Endothelial cell of umbilical vein (primary cell): ENCODE measurements at regions not wholly inside any gene's neighbourhood (a gene's known extent, or its start where the extent isn't known, plus 50 kb on each side); places are given as distances from the start of the nearest gene placed in this dataset.

Experiments used
- BruUV-seq: library from RNA; stranded (reverse); fragments of 400-500 nt; replicated peaks from 2 replicates; lab custom pipeline; 2021; lab: Mats Ljungman, UMichigan
- CTCF ChIA-PET: fragments of 300-600, 350-600 bp; sonication (Branson Sonifier 250); formaldehyde crosslinking; loops from one replicate; lab custom pipeline; 2021; ENCODE audit warnings: antibody characterized with exemption, inconsistent platforms; lab: Charles Lee
- POLR2A ChIA-PET: fragments of 300-600, 350-600 bp; sonication (Branson Sonifier 250); formaldehyde crosslinking; loops from one replicate; lab custom pipeline; 2021; ENCODE audit warnings: antibody characterized with exemption, inconsistent platforms; lab: Charles Lee
- DNase-seq: peaks from one replicate; pipeline ENCODE4 v3.0.0-alpha.2; 2011; ENCODE audit warnings: low read depth, low spot score
- FAIRE-seq: peaks from 2 replicates; lab custom pipeline; 2011; peaks lifted over from hg19 to GRCh38; lab: Jason Lieb, UNC
- H2AFZ ChIP-seq: 2 replicates; pipeline ENCODE4 v1.6.0; 2012; ENCODE audit warnings: low read depth, low read length, control low read depth, inconsistent platforms
- H3K27ac ChIP-seq: 2 replicates; pipeline ENCODE4 v1.5.1; 2011; ENCODE audit warnings: low read depth, mild to moderate bottlenecking, control low read depth, low read length, moderate library complexity; ENCODE audit not compliant: insufficient read depth
- H3K27me3 ChIP-seq, 2 experiments: 2 replicates each; pipeline versions ENCODE4 v1.6.0 to v1.6.1; 2011; ENCODE audit warnings: low read length in 2 of 2, mixed read lengths in 1 of 2; ENCODE audit not compliant: control insufficient read depth in 2 of 2, insufficient read depth in 2 of 2
- H3K36me3 ChIP-seq, 2 experiments: 2 replicates in 1 of 2; 3 replicates in 1 of 2; pipeline ENCODE4 v1.5.1; 2011; ENCODE audit warnings: low read length in 2 of 2, mild to moderate bottlenecking in 1 of 2, moderate library complexity in 1 of 2; ENCODE audit not compliant: control insufficient read depth in 2 of 2, insufficient read depth in 2 of 2; ENCODE audit errors: extremely low read depth in 1 of 2
- H3K4me1 ChIP-seq: 3 replicates; pipeline ENCODE4 v1.5.1; 2011; ENCODE audit warnings: mild to moderate bottlenecking, low read length; ENCODE audit not compliant: control insufficient read depth, insufficient read depth; ENCODE audit errors: extremely low read depth
- H3K4me2 ChIP-seq: 2 replicates; pipeline ENCODE4 v1.6.1; 2011; ENCODE audit warnings: low read length, control low read depth, mixed read lengths; ENCODE audit not compliant: insufficient read depth
- H3K4me3 ChIP-seq, 3 experiments: fragments of 200-600 bp in 1 of 3; sonication (generic), shearing (Covaris generic) in 1 of 3; replicated peaks in 1 of 3; 2 replicates each; pipeline ENCODE4 v1.5.1; 2011 to 2016; ENCODE audit warnings: control low read depth in 3 of 3, low read length in 3 of 3, mild to moderate bottlenecking in 2 of 3, inconsistent platforms in 1 of 3, low read depth in 1 of 3, moderate library complexity in 1 of 3; ENCODE audit not compliant: insufficient read depth in 1 of 3
- H3K79me2 ChIP-seq: 2 replicates; pipeline ENCODE4 v1.6.0; 2012; ENCODE audit warnings: low read length, inconsistent platforms; ENCODE audit not compliant: control insufficient read depth, insufficient read depth
- H3K9ac ChIP-seq: replicated peaks from 2 replicates; pipeline ENCODE3; 2011; ENCODE audit warnings: low read length, control low read depth; ENCODE audit not compliant: insufficient read depth; ENCODE audit errors: extremely low read depth
- H3K9me1 ChIP-seq: replicated peaks from 3 replicates; pipeline ENCODE4 v1.6.0; 2011; ENCODE audit warnings: mild to moderate bottlenecking, low read length; ENCODE audit not compliant: control insufficient read depth, insufficient read depth; ENCODE audit errors: extremely low read depth
- H3K9me3 ChIP-seq: replicated peaks from 2 replicates; pipeline ENCODE4 v1.5.1; 2012; ENCODE audit warnings: low read length, inconsistent platforms; ENCODE audit not compliant: control insufficient read depth, insufficient read depth
- H4K20me1 ChIP-seq: replicated peaks from 2 replicates; pipeline ENCODE3; 2011; ENCODE audit warnings: mild to moderate bottlenecking, low read length; ENCODE audit not compliant: control insufficient read depth, insufficient read depth; ENCODE audit errors: extremely low read depth
- CTCF ChIP-seq, 2 donors: IDR thresholded peaks; 1 replicate in 1 of 2; 2 replicates in 1 of 2; pipeline ENCODE4 v1.5.1; 2011; ENCODE audit warnings: low read length in 2 of 2, mild to moderate bottlenecking in 2 of 2, moderate library complexity in 2 of 2, control low read depth in 1 of 2, inconsistent platforms in 1 of 2, low read depth in 1 of 2; ENCODE audit not compliant: insufficient read depth in 1 of 2; ENCODE audit errors: extremely low read depth in 1 of 2
- EZH2 ChIP-seq: IDR thresholded peaks from 2 replicates; pipeline ENCODE4 v1.6.1; 2012; ENCODE audit warnings: borderline replicate concordance, low read depth, mild to moderate bottlenecking, moderate library complexity, low read length, inconsistent platforms; ENCODE audit not compliant: severe bottlenecking
- FOS ChIP-seq: IDR thresholded peaks from 2 replicates; pipeline ENCODE4 v1.6.1; 2011; ENCODE audit warnings: mild to moderate bottlenecking, low read length, moderate library complexity, borderline replicate concordance; ENCODE audit not compliant: insufficient read depth
- GATA2 ChIP-seq: IDR thresholded peaks from 2 replicates; pipeline ENCODE4 v1.7.0; 2011; ENCODE audit warnings: low read depth, mild to moderate bottlenecking, moderate library complexity, mixed read lengths, low read length; ENCODE audit not compliant: insufficient read length, insufficient read depth
- JUN ChIP-seq: IDR thresholded peaks from 2 replicates; pipeline ENCODE4 v1.6.1; 2011; ENCODE audit warnings: borderline replicate concordance, low read depth; ENCODE audit not compliant: insufficient read length, insufficient read depth
- MAX ChIP-seq: IDR thresholded peaks from 2 replicates; pipeline ENCODE4 v1.6.1; 2011; ENCODE audit not compliant: insufficient read depth, insufficient read length
- MYC ChIP-seq: IDR thresholded peaks from one replicate; pipeline ENCODE4 v1.6.1; 2011; ENCODE audit warnings: mild to moderate bottlenecking, low read depth, low read length
- POLR2A ChIP-seq: IDR thresholded peaks from 2 replicates; pipeline ENCODE4 v1.6.1; 2012; ENCODE audit warnings: low read depth, mild to moderate bottlenecking, control low read depth, low read length
- POLR2AphosphoS5 ChIP-seq: IDR thresholded peaks from 2 replicates; pipeline ENCODE4 v1.6.1; 2012; ENCODE audit warnings: low read depth, mild to moderate bottlenecking, control low read depth, low read length, moderate library complexity; ENCODE audit not compliant: insufficient read depth
- dilution Hi-C: fragments of 300-500 bp; cut with MboI; formaldehyde crosslinking; loops from one replicate; pipeline ENCODE4 v1.15.0; 2019; ENCODE audit warnings: low sequenced_read_pairs; ENCODE audit not compliant: extremely low pct_ligation_motif_present
- intact Hi-C: fragments of 100-400 bp; cut with micrococcal nuclease; formaldehyde crosslinking; loops from one replicate; pipeline ENCODE4 v1.10.0; 2022

GRCh38 chr11:92859156-92859690 lies 110.2 kb upstream of the MTNR1B start:
- H2AFZ ChIP-seq: no peak overlapping the region
- FAIRE-seq: no peak
- no peak overlapping the region for H3K4me3 ChIP-seq
- no peaks in the 10 kb centered on the region for H4K20me1 ChIP-seq
- intact Hi-C loops (no loop called here), dilution Hi-C loops (no loop called here)
- no peak for DNase-seq
- H3K27me3 ChIP-seq: no peaks in the 10 kb centered on the region
- TF ChIP-seq JUN (no peak), GATA2 (no peak), POLR2AphosphoS5 (no peak), POLR2A (no peak), MAX (no peak), FOS (no peak), MYC (no peak), EZH2 (no peak), CTCF (IDR thresholded peaks at IDR 0.05; ENCODE audit: extremely low read depth in 1 of 2, insufficient read depth in 1 of 2, low read depth in 1 of 2, low read length in 2 of 2) (no peak)
- H3K9me1 ChIP-seq: no peaks in the 10 kb centered on the region
- H3K27ac ChIP-seq: no peak overlapping the region
- no peaks in the 10 kb centered on the region for H3K4me1 ChIP-seq
- H3K9me3 ChIP-seq: no peaks in the 10 kb centered on the region
- H3K9ac ChIP-seq: no peak overlapping the region
- POLR2A ChIA-PET: no interaction called here
- H3K79me2 ChIP-seq: no peaks in the 10 kb centered on the region
- no peaks in the 10 kb centered on the region for H3K36me3 ChIP-seq
- H3K4me2 ChIP-seq: no peak overlapping the region
- CTCF ChIA-PET: no interaction called here
- BruUV-seq: no TSS peak
